ENCODE measurements at regions not wholly inside any gene's neighbourhood (a gene's known extent, or its start where the extent isn't known, plus 50 kb on each side); places are given as distances from the start of the nearest gene placed in this dataset.

DNA sequence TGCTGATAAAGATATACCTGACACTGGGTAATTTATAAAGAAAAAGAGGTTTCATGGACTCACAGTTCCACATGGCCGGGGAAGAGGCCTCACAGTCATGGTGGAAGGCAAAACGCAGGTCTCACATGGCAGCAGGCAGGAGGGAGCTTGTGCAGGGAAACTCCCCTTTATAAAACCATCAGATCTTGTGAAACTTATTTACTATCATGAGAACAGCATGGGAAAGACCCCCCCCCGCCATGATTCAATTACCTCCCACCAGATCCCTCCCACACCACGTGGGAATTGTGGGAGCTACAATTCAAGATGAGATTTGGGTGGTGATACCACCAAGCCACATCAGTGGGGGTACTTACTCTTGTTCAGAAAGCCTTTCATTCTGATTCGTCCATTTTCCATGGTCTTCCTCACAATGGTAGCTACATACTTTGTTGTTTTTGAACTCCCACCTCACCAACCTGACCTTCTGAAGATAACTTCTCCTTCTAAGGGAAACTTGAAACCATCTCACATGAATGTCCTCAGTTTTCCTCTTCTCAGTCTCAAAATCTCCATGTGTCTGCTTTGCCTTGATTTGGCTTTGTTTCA is 275.6 kb upstream of the PROK2 start:
- intact Hi-C loops (cut with DNase I) = no loop called here
- ATAC-seq (no peak), DNase-seq (no peak)

DNA sequence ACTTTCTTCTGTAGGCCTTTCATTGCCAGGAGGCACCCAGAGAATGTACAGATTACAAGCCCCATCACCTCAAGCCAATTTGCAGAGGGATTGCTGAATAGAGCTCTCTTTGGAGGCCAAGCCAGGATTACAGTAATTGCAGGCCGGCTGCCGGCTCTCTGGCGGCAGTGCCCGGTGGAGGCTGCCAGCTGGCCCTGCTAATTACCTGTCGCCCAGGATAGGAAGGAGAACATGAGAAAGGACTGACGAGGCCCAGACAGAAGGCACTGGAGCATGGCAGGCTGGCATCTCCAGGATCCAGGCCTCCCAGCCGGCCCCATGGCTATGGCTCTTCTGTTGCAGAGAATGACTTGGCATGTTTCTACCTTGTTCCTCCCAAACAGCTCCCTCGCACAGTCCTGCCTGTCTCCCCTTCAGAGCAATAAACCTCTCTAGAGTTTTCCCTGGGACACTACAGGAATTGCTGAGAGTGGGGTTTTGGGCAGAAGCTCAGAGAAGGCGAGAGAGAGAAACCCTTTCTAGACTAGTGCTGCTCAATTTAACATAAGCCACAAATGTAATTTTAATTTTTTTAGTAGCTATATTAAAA is 273.6 kb upstream of the PROK2 start:
- no peak for DNase-seq
- peak; percentile 40 to 78 for ATAC-seq
- intact Hi-C loops (cut with DNase I) = no loop called here

DNA sequence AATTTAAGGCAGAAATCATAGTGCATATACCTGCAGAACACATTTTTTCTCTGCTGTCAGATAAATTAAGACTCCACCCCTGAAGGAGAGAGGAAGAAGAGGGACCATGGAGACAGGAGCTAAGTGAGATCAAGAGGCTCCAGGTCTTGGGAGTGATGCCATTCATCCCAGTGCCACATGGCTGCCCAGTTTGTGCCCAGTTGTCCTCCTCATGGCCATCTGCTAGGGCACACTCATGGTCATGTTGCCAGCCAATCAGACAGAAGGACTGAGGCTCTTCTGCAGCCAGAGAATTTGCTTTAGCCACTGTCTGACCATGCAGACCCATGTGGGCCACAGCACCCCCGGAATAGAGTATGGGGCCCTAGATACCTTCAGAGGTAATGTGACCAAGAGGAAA is 270.5 kb upstream of the PROK2 start:
- intact Hi-C loops (cut with DNase I) = no loop called here
- no peak for DNase-seq
- ATAC-seq = no peak

DNA sequence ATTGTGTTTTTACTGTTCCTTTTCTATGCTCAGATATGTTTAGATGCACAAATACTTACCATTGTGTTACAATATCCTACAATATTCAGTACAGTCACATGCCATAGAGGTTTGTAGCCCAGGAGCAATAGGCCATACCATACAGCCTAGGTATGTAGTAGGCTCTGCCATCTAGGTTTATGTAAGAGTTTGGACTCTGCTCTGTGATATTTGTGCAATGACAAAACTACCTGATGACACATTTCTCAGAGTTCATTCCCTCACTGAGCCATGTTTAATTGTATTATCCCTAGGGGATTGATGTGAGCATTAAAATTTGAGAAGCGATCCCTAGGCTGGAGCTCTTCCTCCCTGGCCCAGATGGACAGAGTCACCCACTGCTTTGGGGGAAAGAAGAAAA is 270.0 kb upstream of the PROK2 start:
- intact Hi-C loops (cut with DNase I) = no loop called here
- DNase-seq (no peak), ATAC-seq (no peak)

DNA sequence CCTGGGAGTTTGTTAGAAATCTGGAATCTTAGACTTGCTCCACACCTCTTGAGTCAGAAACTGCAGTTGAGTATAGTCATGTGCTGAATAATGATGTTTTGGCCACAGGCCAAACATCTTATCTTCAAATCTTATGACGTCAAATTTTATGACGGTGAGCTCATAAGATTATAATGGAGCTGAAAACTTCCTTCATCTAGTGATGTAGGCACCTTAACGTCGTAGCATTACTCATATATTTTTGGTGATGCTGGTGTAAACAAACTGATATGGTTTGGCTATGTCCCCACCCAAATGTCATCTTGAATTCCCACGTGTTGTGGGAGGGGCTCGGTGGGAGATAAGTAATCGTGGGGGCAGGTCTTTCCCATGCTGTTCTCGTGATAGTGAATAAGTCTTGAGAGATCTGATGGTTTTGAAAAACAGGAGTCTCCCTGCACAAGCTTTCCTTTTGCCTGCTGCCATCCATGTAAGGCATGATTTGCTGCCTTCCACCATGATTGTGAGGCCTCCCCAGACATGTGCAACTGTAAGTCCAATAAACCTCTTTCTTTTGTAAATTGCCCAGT is 268.0 kb upstream of the PROK2 start:
- ATAC-seq = no peak
- DNase-seq = no peak
- intact Hi-C loops (cut with DNase I) = no loop called here

DNA sequence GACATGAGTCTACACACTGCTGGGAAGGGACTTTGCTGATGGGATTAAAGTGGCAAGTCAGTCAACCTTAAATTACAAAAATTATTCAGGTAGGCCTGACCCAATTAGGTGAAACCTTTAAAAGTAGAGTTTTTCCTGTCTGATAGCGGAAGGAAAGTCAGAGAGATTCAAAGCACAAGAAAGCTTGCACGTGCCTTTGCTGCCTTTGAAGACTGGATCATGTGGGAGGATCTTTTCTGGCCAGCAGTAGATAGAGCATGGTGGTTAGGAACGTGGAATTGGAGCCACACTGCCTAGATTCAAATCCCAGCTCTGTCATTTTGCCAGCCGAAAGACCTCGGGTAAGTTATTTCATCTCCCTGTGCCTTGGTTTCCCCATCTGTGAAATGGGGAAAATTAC is 265.8 kb upstream of the PROK2 start:
- intact Hi-C loops (cut with DNase I) = no loop called here
- DNase-seq (no peak), ATAC-seq (no peak)

DNA sequence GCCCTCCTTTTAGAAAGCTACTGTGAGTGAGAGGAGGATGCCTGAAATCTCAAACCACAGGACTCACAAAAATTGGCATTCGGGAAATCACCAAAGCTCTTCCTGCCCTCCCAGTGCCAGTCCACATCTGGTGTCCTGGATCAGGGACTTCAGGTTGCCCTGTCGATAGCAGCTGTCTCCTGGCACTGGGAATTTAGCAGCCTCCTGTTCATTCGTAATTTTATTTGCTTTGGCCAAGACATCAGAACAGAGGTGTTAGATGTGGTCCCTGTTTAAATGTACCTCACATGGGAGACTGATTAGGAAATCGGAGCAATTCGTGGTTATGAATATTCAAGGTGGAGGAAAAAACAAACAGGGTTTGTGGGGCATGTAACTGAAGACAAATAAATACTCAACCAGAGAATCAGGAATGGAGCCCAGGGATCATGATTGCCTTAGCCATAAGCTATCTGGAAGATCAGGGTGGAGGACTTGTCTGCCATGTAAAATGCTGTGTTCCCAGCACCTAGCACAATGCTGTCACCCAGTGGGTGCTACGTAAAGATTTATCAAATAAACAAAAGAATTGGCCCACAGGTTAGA is 265.2 kb upstream of the PROK2 start:
- ATAC-seq (no peak), DNase-seq (no peak)
- intact Hi-C loops (cut with DNase I) = no loop called here

DNA sequence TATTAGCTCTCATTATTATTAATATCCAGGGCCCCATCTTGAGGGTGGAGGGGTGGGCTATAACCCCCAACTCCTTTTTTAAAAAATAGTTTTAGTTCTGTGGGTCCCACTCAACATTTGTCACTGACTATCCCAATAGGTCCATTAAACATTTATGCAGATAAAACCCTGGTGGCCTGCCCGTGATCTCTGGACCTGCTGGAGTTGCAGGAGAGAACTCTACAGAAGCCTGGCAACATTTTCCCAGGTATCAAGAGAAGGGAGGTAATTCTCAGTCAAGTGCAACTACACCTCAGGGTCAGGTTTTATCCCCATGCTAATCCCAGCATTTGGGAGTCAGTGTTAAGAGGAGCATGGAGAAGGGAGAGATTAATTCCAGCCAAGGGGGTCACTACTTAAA is 264.4 kb upstream of the PROK2 start:
- intact Hi-C loops (cut with DNase I) = no loop called here
- DNase-seq = no peak
- ATAC-seq = no peak

DNA sequence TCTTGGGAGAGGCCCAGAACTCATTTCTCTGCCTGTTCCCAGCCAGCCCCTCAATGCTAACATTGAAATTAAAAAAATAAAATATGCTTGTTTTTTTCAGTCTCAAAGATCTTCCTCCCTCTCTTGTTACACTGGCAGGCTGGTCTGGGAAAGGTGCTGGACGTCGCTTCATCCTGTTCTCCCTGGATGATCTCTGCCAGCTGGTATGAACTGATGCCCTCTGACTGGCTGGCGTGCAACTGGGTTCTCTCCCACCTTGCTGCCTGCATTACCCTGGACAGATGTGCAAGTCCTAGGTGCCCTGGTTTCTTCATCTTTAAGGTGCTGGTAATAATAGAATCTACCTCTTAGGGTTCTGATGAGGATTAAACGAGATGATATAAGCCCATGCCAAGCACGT is 263.9 kb upstream of the PROK2 start:
- DNase-seq = no peak
- intact Hi-C loops (cut with DNase I) = no loop called here
- no peak for ATAC-seq

DNA sequence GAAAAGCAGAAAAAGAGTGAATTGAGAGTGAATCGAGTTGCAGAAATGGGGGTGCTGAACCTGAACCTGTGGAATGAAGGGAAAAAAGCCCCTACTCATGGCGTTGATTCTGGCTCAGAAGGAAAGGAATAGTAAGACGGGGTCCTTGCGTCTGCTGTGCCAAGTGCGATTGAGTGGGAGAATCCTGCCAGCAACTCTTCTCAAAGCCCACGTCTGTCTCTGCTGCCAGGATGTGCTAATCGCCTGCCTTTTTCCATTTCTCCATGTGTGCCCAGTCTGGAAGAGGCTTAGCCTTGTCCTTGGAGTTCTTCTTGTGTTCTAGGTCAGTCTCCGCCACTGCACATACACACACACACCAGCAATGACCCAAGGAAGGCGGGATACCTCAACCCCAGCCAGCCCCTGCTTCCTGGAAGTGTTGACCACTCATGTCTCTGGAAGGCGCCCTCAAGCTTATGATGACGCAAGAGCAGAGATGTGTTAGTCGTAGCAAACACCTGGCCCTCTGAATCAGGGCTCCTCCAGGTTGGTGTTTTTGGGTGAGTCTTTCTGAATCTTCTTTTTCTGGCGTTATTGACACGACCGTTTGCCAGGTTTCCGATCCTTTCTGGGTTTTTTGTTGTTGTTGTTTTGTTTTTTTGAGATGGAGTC is 262.4 kb upstream of the PROK2 start:
- no peak for DNase-seq
- intact Hi-C loops (cut with DNase I) = no loop called here
- ATAC-seq = no peak

DNA sequence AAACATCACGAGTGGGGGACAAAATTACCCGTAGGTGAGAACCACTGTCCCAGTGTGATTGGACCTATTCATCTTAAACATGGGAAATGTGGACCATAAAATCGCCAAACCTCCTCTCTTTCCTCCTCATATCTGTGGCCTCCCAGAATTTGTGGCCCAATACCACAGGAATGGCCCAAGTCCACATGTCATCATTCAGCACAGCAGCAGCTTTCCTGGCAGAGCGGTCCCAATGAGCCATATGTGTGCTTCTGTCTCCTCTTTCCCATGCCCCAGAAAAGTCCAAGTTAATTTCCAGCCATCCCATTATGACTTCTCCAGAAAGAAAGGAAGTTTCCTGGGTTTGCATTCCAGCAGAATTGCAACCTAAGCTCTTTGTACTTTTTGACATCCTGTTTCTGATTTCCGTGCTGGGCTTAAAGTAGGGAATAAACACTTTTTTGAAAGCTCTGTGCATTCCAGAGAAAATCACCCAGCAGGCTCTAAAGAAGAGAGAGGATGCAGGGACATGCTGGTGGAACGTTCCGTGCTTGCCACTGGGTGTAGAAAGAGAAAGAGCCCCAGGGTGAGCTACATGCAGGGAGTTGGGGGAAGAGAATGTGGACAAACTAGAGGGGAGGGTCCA is 259.4 kb upstream of the PROK2 start:
- DNase-seq = no peak
- intact Hi-C loops (cut with DNase I) = no loop called here
- no peak for ATAC-seq

DNA sequence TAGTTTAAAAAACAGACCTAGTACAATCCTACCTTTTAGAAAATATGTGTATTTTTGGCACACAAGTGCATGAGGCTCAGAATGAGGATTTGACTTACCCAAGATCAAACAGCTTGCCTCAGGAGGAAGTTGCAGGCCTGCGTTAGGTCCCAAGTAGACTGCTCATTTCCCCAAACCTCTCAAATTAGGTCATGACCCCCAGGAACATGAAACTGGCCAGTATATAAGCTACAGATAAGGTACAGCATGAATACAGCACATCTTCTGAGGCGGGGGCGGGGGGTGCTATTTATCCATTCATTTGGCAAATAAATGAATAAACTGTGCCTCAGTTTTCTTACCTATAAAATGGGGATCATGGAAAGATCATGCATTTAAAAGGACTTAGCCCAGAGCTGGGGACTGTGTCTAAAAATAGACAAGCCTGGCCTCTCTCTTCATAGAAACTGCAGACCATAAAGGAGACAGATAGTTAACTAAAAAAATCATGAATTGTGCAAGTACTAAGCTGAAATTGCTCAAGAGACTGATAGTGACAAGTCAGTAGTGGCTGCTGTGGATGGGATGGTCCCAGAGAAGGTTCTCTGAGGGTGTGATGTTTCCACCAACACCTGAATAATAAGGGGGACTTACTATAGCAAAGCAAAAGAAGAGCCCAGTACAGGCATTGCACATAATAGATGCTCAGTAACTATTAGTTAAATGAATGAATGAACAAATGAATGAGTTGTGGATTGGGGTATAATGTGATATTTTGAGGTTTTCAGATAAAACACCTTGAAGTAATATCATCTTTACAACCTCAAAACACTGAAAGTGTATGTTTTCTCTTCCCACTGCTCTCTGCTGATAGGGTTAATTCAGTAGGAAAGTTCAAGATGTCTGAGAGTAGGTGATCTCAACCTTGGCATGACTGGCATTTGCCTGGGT is 258.5 kb upstream of the PROK2 start:
- peak in 1 of 2 donors; percentile 51 for ATAC-seq

DNA sequence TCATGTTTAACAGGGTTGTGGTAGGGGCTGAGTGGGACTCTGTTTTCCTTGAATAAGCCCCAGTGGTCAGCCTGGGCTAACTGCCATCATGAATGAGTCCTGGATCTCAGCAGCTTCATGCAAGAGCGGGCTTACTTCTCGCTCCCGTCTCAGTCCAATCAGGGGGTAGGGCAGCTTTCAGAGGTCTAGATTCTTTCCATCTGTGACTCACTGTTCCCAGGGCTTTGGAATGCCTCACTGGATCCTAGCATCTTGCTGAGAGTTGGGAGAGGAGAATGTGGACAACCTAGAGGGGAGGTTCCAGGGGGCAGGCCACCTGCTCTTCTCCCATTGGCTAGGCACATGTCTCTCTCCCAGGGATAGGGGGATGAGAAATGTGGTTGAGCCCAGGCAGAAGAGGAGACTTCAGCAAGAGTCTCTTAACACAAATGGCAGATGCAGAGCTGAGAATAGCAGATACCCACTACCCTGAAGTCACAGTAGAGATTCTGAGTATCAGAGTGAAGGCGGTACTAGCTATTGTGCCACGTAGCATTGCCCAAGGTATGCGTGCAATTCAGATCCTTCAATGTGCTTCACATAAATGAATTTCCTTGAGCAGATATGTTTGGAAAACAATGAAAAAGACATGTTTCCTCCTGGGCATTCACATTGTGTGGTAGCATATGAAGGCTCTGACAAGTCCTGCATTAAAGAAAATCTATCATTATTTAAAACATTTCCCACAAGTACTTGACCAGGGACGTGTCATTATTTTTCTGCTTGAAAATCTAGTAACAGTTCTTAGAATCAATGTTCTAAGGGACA is 257.7 kb upstream of the PROK2 start:
- intact Hi-C loops (cut with DNase I) = no loop called here
- DNase-seq = no peak
- peak in 1 of 2 donors; percentile 26 for ATAC-seq

More for the DNA sequence above, 258.5 kb upstream of the PROK2 start:
- no peak for DNase-seq
- intact Hi-C loops (cut with DNase I) = no loop called here

DNA sequence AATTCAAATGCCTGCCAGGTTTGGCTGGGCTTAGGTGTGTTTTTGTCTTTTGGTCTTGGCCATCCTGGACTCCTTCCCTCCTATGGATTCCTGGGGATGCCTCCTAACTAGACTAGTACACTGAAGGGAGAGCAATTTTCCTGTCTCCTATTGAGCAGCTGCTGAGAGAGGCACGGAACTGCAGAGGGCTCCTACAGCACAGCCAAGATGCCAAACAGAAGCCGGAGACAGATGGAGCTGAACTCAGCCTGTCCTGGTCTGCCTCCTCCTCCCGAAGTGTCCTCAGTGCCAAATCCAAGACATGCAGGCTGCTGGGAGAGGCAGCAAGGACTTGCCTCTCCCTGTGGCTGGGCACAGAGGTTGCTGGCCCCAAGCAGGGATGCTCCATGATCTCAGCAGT is 256.6 kb upstream of the PROK2 start:
- ATAC-seq (peak; percentile 30 to 47), DNase-seq (no peak)
- intact Hi-C loops (cut with DNase I) = no loop called here

DNA sequence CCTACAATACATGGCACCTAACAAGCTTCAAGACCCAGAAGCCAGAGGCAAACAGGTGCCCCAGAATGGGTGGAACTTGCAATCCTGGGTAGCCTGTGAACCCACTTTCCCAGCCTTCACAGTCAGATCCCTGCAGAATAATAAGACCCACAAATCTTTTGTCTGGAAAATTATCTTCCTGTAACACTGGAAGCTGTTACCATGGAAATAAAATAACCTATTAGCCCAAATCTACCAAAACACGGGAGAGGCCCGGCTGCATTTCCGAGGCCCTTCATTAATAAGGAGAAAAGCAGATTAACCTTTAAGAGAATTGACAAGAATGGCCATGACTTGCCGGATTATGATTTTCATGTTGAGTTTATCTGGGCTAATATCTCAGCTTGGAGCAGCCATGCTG is 256.1 kb upstream of the PROK2 start:
- DNase-seq (no peak), ATAC-seq (no peak)
- intact Hi-C loops (cut with DNase I) = no loop called here

DNA sequence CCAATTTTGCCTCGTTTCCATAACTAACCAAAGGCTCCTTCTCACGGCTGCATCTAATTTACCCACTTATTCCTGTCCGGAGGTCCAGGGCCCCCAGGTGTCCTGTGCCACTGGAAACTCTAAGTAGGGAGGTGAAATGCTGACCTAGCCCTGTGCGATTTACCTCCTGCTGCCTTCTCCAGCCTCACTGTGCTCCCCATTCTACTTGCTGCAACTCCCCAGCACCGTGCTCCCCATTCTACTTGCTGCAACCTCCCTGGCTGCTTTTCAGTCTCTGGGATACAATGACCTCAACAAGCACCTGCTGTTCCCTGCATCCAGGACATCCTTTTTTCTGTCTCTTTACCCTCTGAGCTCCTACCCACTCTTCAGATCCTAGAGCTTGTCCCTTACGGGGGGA is 254.7 kb upstream of the PROK2 start:
- DNase-seq (no peak), ATAC-seq (no peak)
- intact Hi-C loops (cut with DNase I) = no loop called here

DNA sequence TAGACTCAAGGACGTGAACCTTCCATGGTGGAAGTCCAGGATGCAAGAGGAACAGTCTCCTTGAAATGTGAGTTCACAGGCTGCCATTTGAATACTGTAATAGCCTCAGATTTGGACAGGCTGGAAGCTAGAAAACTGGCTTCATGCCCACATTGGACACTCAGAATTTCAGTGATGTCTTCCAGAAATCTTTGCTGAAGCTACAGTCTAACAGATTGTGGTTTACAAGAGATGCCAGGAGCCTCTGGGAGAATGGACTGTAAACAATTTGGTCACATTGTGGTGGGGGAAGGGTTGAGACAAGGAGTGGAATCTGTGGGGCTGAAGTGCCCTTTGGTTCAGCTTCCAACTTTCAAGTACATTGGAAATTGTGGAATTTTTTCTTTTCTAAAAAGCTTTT is 252.0 kb upstream of the PROK2 start:
- ATAC-seq = no peak
- DNase-seq = no peak
- intact Hi-C loops (cut with DNase I) = no loop called here

DNA sequence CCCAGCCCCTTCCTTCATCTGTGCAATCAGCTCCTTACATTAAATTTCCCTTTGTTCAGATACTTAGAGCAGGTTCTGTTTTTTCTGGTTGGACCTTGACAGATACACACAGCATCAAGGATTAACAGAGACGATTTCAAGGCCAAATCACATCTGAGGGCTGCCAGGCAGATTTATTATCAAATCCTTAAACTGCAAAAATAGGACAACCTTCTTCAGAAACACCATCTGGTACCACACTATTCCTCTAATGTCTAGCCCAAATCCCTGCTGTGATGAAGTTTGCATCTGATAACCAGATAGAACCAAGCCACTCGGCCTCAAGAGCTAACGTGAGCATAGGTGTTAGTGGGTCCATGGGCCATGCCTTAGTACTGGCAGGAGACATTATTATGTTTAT is 250.7 kb upstream of the PROK2 start:
- DNase-seq (no peak), ATAC-seq (no peak)
- intact Hi-C loops (cut with DNase I) = no loop called here

Measured in left cardiac atrium (tissue), 4 donors.